Suppressor macrophage (primary cell): ENCODE measurements at regions not wholly inside any gene's neighbourhood (a gene's known extent, or its start where the extent isn't known, plus 50 kb on each side); places are given as distances from the start of the nearest gene placed in this dataset.
"Not testable (repeated sequence)": the region's sequence is repeated elsewhere in the genome, so short reads cannot be mapped to it uniquely, and the experiment has no call there.

ENCODE experiments used
- DNase-seq, 4 experiments: peaks; one replicate each; pipeline ENCODE4 v3.0.0-alpha.2; 2020 to 2022

- no peak for DNase-seq
Observed at GRCh38 chr1:61579802-61580201, 145.1 kb downstream of the TM2D1 start.

GRCh38 chr1:61572046-61572445, 152.9 kb downstream of the TM2D1 start:
- peak; percentile 22 to 41 (median 30) for DNase-seq

- DNase-seq = no peak
Observed at GRCh38 chr1:61570191-61570590, 154.8 kb downstream of the TM2D1 start.

- DNase-seq = no peak
Observed at GRCh38 chr1:61569303-61569621, 155.7 kb downstream of the TM2D1 start.

GRCh38 chr1:61568460-61569302, 156.3 kb downstream of the TM2D1 start:
- no peak for DNase-seq

GRCh38 chr1:61566177-61566576, 158.8 kb downstream of the TM2D1 start:
- DNase-seq = no peak

- no peak for DNase-seq
Observed at GRCh38 chr1:61563611-61564010, 161.3 kb downstream of the TM2D1 start.

- DNase-seq = peak in 1 of 4 experiments; percentile 18
Observed at GRCh38 chr1:61561666-61562065, 163.3 kb downstream of the TM2D1 start.

- no peak for DNase-seq
Observed at GRCh38 chr1:61560385-61560784, 164.6 kb downstream of the TM2D1 start.

- DNase-seq = peak in 2 of 4 experiments; percentile 15 to 26
Observed at GRCh38 chr1:61556631-61557030, 168.3 kb downstream of the TM2D1 start.

- DNase-seq = no peak
Observed at GRCh38 chr1:61552630-61553305, 172.2 kb downstream of the TM2D1 start.

GRCh38 chr1:61547302-61547701, 177.6 kb downstream of the TM2D1 start:
- DNase-seq = not testable (repeated sequence)

GRCh38 chr1:61544870-61545269, 180.1 kb downstream of the TM2D1 start:
- peak in 3 of 4 experiments; percentile 24 to 43 (median 39) for DNase-seq

- not testable (repeated sequence) for DNase-seq
Observed at GRCh38 chr1:61543498-61543897, 181.4 kb downstream of the TM2D1 start.

- DNase-seq = no peak
Observed at GRCh38 chr1:61539720-61540462, 185.1 kb downstream of the TM2D1 start.

- DNase-seq = no peak
Observed at GRCh38 chr1:61538228-61538627, 186.7 kb downstream of the TM2D1 start.

GRCh38 chr1:61536174-61537108, 188.5 kb downstream of the TM2D1 start:
- no peak for DNase-seq

- DNase-seq = no peak
Observed at GRCh38 chr1:61534847-61535246, 190.1 kb downstream of the TM2D1 start.

GRCh38 chr1:61533546-61533945, 191.4 kb downstream of the TM2D1 start:
- no peak for DNase-seq

- DNase-seq = peak; percentile 48 to 79 (median 70)
Observed at GRCh38 chr1:61531716-61532115, 193.2 kb downstream of the TM2D1 start.

GRCh38 chr1:61523893-61524605, 200.9 kb downstream of the TM2D1 start:
- DNase-seq = no peak

GRCh38 chr1:61523229-61523628, 201.7 kb downstream of the TM2D1 start:
- DNase-seq = no peak
